Lower leg skin (tissue), 3 donors: ENCODE measurements at regions not wholly inside any gene's neighbourhood (a gene's known extent, or its start where the extent isn't known, plus 50 kb on each side); places are given as distances from the start of the nearest gene placed in this dataset.

Experiments used
- CTCF ChIP-seq, 3 donors: fragments of 450-650 bp; IDR thresholded peaks; one replicate each; pipeline ENCODE4 v1.5.1; 2016; ENCODE audit warnings: antibody characterized with exemption in 3 of 3, mild to moderate bottlenecking in 3 of 3, moderate library complexity in 2 of 3
- POLR2A ChIP-seq, 2 donors: fragments of 450-650 bp; IDR thresholded peaks; one replicate each; pipeline ENCODE4 v1.6.1; 2016 to 2017; ENCODE audit warnings: antibody characterized with exemption in 2 of 2, mild to moderate bottlenecking in 1 of 2, moderate library complexity in 1 of 2

GRCh38 chr16:48997081-48997615, 284.5 kb downstream of the CBLN1 start:
- no peak for TF ChIP-seq POLR2A (IDR thresholded peaks at IDR 0.05)
- no peak for TF ChIP-seq CTCF (IDR thresholded peaks at IDR 0.05)
